Eye (tissue), 1 donor: ENCODE measurements at regions not wholly inside any gene's neighbourhood (a gene's known extent, or its start where the extent isn't known, plus 50 kb on each side); places are given as distances from the start of the nearest gene placed in this dataset.
"Not testable (repeated sequence)": the region's sequence is repeated elsewhere in the genome, so short reads cannot be mapped to it uniquely, and the experiment has no call there.

ENCODE experiments used
- DNase-seq: peaks from one replicate; pipeline ENCODE4 v3.0.0-alpha.2; 2015

DNA sequence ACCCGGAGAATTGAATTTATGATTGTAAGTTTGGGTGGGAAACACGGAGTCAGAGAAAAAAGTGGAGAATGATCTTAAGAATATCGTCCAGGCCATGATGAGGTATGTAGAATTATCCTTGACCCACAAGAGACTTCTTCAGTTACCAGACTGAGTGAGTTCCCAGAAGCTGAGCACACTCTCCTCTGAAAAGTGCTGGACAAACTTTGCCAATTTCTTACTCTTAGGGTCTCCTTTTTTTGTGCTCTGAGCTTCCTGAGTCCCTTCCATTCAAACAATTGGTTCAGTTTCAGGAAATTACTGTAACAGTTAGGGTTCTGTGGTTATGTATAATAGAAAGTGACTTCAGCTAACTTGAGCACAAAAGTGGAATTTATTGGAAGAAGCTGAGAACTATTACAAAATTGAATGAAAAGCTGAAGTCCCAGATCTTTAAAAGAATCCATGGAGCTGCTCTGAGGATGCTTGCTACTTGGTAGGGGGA is 50.6 kb upstream of the EHBP1 start:
- no peak for DNase-seq

DNA sequence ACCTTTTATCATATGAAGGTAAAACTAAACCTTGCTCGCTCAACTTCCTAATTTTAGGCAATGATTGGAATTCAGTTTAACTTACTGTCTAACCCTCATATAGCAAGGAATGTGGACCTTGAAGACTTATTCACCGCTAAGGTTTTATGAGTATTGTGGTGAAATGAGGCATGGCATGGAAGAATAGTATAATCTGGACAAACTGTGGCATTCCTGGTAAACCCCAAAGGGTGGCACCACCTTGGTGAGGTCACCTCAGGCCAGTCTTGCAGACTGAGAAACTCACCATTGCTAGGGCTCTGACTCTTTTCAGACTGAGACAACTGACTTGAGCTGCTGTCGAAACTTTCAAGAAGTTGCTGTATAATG is 51.1 kb upstream of the EHBP1 start:
- no peak for DNase-seq

DNA sequence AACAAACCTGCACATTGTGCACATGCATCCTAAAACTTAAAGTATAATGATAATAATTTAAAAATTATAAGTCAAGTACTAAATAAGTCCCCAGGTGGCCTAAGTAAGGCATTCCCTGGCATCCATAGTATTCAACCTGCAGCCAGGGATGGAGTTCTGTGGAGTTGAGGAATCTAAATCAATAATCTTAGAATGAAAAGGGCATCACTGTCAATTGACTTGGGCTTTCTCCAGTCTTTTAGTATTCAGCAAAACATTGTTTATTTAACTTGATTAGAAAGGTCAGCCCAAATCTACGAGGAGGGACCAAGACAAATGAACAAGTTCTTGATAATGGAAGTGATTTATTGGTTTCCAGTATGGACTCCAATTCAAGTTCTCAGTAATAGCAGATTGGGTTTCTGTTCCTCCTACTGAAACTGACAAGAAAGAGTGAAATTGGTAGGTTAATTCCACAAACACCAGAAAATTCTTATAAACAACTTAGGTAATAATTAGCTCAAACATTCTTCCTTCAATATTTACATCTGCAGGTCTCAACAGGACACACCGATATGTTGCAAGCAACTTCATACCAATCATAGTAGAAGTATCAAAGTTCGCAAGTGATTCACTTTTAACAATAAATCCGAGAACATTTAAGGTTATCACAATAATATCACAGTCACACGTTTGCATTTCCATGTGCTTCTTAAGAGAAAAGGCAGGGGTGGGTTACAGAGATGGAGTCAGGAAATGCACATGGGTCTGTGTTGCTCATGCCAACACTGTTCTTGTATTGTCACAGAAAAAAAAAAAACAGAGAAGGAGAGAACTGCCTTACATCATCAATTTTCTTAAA is 51.7 kb upstream of the EHBP1 start:
- DNase-seq: no peak

DNA sequence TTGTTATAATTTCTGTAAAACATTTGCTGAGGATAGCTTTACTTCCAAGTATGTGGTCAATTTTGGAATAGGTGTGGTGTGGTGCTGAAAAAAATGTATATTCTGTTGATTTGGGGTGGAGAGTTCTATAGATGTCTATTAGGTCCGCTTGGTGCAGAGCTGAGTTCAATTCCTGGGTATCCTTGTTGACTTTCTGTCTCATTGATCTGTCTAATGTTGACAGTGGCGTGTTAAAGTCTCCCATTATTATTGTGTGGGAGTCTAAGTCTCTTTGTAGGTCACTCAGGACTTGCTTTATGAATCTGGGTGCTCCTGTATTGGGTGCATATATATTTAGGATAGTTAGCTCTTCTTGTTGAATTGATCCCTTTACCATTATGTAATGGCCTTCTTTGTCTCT is 56.4 kb upstream of the EHBP1 start:
- DNase-seq: not testable (repeated sequence)

DNA sequence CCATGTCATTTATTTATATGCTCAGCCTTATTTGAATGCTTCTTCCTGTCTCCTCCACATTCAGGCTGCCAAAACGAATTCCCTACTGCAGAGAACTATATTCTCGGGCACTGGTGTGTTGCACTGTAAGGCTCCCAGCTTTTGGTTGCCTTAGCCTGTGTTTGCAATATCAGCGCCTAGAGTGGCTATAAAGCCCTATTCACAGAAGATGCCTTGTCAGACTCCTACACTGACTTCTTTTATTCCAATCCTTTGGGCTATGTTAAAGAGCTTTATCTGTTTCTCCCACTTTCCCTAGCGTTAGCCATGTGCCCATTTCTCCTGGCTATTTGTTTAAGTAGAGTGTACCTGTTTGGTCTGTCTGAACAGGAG is 62.4 kb upstream of the EHBP1 start:
- DNase-seq: no peak

- DNase-seq: no peak
Measured at GRCh38 chr2:62642429-62643099, 62.9 kb upstream of the EHBP1 start.

DNA sequence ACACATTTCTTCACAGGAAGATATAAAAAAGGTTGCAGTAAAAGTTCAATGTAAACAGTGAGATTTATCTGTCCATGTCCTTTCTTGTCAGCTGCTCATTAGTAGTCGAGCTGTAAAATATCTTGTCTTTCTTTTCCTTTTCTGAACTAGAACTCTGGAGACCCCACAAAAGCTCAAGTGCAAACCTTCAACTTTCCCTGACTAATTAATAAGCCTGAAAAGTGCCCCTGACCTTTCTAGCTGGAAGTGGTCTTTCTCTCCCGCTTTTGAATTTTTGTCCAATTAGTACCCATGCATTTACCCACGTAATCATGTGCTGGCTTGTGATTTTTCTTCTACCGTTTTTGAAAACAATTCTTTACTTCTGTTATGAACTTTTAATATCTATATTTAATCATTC is 63.6 kb upstream of the EHBP1 start:
- peak; percentile 62 for DNase-seq

- peak; percentile 21 for DNase-seq
Measured at GRCh38 chr2:62641410-62641843, 64.1 kb upstream of the EHBP1 start.

DNA sequence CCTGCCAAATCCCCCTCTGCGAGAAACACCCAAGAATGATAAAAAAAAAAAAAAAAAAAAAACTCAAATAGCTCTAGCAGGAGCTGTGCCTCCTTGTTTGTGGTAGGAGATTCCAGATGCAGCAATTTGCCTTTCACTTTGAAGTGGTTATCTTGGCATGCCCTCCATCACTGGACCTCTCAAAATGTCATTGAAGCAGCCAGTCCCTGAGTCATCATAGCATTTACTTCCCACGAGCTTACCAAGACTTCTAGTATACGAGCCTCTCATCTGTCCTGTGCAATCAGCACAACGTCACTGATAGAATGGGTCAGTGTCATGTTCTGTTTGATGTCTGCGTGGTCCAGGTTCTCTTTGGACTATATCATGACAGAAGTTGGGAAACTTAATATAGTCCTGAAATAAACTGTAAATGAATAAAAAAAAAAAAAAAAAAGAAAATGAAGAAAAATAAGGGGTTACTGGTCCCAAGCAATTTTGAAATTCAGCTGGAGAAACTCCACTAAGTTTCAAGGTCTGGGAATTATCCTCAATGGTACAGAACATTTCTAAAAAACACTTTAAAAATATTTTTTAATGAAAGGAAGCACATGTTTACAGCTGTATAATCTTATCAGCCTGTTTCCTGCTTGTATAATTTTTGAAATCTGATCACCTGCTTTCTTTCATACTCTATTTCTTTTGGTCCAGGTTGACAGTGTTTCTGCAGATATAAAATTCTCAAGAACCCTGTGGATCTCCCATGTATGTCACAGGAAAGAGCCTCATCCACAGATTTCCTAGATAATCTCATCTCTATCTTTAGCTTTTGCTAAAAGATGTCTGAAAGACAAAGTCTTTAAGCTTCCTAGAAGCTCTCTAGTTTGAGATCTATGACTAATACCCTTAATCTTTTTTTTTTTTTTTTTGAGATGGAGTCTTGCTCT is 74.1 kb upstream of the EHBP1 start:
- DNase-seq: no peak

DNA sequence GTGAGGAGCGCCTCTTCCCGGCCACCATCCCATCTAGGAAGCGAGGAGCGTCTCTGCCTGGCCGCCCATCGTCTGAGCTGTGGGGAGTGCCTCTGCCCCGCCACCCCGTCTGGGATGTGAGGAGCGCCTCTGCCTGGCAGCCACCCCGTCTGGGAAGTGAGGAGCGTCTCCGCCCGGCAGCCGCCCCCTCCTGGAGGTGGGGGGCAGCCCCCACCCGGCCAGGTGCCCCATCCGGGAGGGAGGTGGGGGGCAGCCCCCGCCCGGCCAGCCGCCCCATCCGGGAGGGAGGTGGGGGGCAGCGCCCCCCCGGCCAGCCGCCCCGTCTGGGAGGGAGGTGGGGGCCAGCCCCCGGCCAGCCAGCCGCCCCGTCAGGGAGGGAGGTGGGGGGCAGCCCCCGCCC is 75.3 kb upstream of the EHBP1 start:
- DNase-seq: not testable (repeated sequence)

DNA sequence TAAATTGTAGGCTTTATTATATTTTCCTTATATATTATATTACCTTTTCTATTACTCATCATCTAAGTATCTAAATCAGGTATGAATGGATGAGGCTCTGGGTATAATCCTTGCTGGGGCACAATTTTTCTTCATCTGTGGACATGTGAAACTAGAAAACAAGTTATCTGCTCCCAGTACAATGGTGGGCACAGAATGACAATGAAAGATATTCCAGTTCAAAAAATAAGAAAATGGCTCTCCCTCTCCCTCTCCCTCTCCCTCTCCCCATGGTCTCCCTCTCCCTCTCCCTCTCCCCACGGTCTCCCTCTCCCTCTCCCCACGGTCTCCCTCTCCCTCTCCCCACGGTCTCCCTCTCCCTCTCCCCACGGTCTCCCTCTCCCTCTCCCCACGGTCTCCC is 76.2 kb upstream of the EHBP1 start:
- not testable (repeated sequence) for DNase-seq

DNA sequence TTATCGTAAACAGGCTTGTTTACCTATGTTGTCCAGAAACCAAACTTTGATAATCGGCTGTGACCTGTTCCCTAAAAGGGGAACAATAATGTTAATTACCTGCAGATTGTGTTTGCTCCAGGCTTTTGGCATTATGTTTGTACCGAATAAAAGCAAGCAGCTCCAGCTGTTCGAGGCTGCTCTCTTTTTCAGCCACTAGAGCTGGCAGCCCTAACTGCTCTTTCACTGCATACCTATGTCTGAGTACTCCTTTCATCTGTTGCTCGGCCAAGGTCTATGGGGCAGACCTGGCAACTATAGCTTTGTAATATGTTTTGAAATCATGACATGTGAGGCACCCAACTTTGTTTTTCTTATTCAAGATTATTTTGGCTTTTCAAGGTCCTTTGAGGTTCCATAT is 77.8 kb upstream of the EHBP1 start:
- no peak for DNase-seq

GRCh38 chr2:62624855-62625254 is 80.7 kb upstream of the EHBP1 start:
- DNase-seq: no peak

GRCh38 chr2:62616486-62616885 is 89.0 kb upstream of the EHBP1 start:
- not testable (repeated sequence) for DNase-seq

- DNase-seq: no peak
Measured at GRCh38 chr2:62611854-62612253, 93.7 kb upstream of the EHBP1 start.

DNA sequence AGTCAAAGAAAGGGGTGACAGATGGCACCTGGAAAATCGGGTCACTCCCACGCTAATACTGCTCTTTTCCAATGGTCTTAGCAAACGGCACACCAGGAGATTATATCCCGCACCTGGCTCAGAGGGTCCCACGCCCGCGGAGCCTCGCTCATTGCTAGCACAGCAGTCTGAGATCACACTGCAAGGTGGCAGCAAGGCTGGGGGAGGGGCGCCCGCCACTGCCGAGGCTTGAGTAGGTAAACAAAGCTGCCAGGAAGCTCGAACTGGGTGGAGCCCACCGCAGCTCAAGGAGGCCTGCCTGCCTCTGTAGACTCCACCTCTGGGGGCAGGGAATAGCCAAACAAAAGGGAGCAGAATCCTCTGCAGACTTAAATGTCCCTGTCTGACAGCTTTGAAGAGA is 99.5 kb upstream of the TMEM17 start:
- DNase-seq: not testable (repeated sequence)

DNA sequence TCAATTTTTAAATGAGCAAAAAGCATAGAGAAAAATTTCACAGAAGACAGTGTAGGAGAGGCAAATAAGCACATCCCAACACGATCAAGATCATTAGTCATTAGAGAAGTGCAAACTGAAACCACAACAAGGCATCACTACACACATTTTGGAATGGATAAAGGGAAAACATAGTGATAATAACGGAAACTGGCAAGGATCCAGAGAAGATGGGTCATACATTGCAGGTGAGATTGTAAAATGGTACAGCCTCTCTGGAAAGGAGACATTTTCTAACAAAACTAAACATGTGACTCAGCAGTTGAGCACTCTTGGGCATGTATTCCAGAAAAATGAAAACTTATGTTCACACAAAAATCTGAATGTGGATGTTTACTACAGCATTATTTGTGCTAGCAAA is 98.3 kb upstream of the TMEM17 start:
- DNase-seq: no peak

DNA sequence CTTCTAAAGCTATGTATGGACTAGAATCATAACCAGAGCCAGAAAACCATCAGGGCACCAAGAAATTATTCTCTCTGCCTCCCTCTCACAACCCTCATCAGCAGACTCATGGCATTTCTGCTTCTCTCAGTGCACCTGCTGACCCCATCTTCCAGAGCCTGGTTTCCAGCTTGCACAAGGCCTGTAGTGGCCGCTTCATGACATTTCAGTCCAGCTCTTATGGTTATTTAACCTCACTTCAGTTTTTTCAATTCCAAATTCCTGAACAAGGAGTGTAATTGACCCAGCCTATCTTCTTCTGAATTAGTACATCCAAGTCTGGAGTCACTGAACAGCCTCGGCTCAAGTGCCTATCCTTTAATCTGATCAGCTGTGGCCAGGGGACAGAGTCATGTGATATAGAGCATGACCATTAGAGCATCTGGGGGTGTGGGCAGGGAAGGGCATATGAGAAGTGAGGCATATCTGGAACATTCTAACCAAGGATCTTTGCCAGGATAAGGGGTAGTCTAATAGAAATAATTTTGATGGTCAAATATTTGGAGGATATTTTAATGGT is 97.2 kb upstream of the TMEM17 start:
- no peak for DNase-seq

DNA sequence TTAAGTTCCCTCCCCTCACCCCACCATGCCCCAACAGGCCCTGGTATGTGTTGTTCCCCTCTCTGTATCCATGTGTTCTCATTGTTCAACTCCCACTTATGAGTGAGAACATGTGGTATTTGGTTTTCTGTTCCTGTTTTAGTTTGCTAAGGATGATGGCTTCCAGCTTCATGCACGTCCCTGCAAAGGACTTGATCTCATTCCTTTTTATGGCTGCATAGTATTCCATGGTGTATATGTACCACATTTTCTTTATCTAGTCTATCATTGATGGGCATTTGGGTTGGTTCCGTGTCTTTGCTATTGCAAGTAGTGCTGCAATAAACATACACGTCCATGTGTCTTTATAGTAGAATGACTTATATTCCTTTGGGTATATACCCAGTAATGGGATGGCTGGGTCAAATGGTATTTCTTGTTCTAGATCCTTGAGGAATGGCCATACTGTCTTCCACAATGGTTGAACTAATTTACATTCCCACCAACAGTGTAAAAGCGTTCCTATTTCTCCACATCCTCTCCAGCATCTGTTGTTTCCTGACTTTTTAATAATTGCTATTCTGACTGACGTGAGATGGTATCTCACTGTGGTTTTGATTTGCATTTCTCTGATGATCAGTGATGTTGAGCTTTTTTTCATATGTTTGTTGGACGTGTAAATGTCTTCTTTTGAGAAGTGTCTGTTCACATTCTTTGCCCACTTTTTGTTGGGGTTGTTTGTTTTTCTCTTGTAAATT is 93.8 kb upstream of the TMEM17 start:
- DNase-seq: not testable (repeated sequence)

- DNase-seq: no peak
Measured at GRCh38 chr2:62597323-62597722, 91.3 kb upstream of the TMEM17 start.

DNA sequence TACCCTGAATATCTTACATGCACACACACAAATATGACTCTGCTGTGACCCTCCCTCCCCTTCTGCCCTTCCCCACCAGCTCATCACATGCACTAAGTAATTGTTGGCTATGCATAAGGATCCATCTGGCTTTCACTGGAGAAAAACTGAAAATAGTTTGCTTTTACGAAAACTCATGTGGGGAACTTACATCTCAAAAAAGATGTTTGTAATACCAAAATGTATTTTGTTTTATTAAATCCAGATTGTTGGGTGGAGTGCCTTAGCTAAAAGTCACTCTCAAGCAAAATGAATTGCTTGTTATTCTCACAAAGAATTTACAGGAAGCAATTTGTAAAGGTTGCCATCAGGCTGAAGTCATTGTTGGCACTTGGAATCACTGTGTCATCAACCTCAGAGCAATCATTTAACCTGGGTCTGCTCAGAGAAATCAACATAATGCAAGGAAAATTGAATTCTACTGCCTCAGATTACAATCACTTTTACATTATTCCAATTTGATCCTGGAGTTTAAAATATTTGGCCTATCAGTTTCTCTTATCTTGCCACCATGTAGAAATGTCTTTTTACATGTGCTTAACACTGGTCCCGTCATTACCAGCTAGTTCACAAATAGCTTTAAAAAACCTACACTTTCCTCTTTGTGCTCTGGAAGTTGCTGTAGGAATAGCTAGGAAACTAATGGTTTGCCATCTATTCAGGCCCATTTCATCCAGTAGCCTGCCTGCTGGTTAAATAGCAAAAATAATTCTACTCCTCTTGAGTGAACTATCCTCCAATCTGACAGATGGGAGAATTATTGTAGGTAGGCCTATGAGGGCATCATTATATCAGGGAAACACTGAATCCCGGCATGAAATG is 90.3 kb upstream of the TMEM17 start:
- DNase-seq: peak; percentile 68
